Right lung (tissue), 2 donors: ENCODE measurements at regions not wholly inside any gene's neighbourhood (a gene's known extent, or its start where the extent isn't known, plus 50 kb on each side); places are given as distances from the start of the nearest gene placed in this dataset.
"Not testable (repeated sequence)": the region's sequence is repeated elsewhere in the genome, so short reads cannot be mapped to it uniquely, and the experiment has no call there.

ENCODE experiments used
- DNase-seq, 2 donors: peaks; one replicate each; pipeline ENCODE4 v3.0.0-alpha.2; 2013

GRCh38 chr3:26279091-26279490 is 343.5 kb upstream of the LRRC3B start:
- no peak for DNase-seq

- DNase-seq = no peak
Observed at GRCh38 chr3:26280517-26280916, 342.1 kb upstream of the LRRC3B start.

- DNase-seq = no peak
Observed at GRCh38 chr3:26281284-26281985, 341.1 kb upstream of the LRRC3B start.

- DNase-seq = not testable (repeated sequence)
Observed at GRCh38 chr3:26284503-26284902, 338.1 kb upstream of the LRRC3B start.

- no peak for DNase-seq
Observed at GRCh38 chr3:26291840-26292239, 330.7 kb upstream of the LRRC3B start.

- no peak for DNase-seq
Observed at GRCh38 chr3:26292780-26293179, 329.8 kb upstream of the LRRC3B start.

GRCh38 chr3:26293329-26293844 is 329.2 kb upstream of the LRRC3B start:
- no peak for DNase-seq

- DNase-seq = no peak
Observed at GRCh38 chr3:26307192-26307591, 315.4 kb upstream of the LRRC3B start.

- no peak for DNase-seq
Observed at GRCh38 chr3:26307787-26308186, 314.8 kb upstream of the LRRC3B start.

GRCh38 chr3:26308454-26308853 is 314.1 kb upstream of the LRRC3B start:
- no peak for DNase-seq

GRCh38 chr3:26309536-26309935 is 313.0 kb upstream of the LRRC3B start:
- not testable (repeated sequence) for DNase-seq

GRCh38 chr3:26312816-26313215 is 309.8 kb upstream of the LRRC3B start:
- DNase-seq = no peak

GRCh38 chr3:26316472-26316871 is 306.1 kb upstream of the LRRC3B start:
- DNase-seq = no peak

- DNase-seq = not testable (repeated sequence)
Observed at GRCh38 chr3:26323741-26324140, 298.8 kb upstream of the LRRC3B start.

- DNase-seq = no peak
Observed at GRCh38 chr3:26340001-26340400, 282.6 kb upstream of the LRRC3B start.

GRCh38 chr3:26343647-26344046 is 278.9 kb upstream of the LRRC3B start:
- no peak for DNase-seq

- no peak for DNase-seq
Observed at GRCh38 chr3:26345613-26346012, 277.0 kb upstream of the LRRC3B start.

GRCh38 chr3:26346497-26346896 is 276.1 kb upstream of the LRRC3B start:
- DNase-seq = no peak

- no peak for DNase-seq
Observed at GRCh38 chr3:26347150-26347549, 275.4 kb upstream of the LRRC3B start.

- DNase-seq = no peak
Observed at GRCh38 chr3:26350853-26351252, 271.7 kb upstream of the LRRC3B start.

GRCh38 chr3:26353097-26353496 is 269.5 kb upstream of the LRRC3B start:
- no peak for DNase-seq

GRCh38 chr3:26358405-26358804 is 264.2 kb upstream of the LRRC3B start:
- no peak for DNase-seq

GRCh38 chr3:26365706-26366105 is 256.9 kb upstream of the LRRC3B start:
- no peak for DNase-seq

- DNase-seq = no peak
Observed at GRCh38 chr3:26368312-26368711, 254.3 kb upstream of the LRRC3B start.
